Pancreas (tissue), 10 donors: ENCODE measurements at regions not wholly inside any gene's neighbourhood (a gene's known extent, or its start where the extent isn't known, plus 50 kb on each side); places are given as distances from the start of the nearest gene placed in this dataset.

Experiments
- ATAC-seq, 4 donors: fragments of 200-7000 bp; cut with Tn5 transposase; one replicate each; pipeline versions ENCODE4 v1.8.0 to v1.9.1; 2020; ENCODE audit warnings: mild to moderate bottlenecking in 4 of 4, moderate library complexity in 4 of 4
- DNase-seq, 6 donors: peaks; one replicate each; pipeline ENCODE4 v3.0.0-alpha.2; 2020
- FAIRE-seq: peaks from 2 replicates; lab custom pipeline; 2012; peaks lifted over from hg19 to GRCh38; lab: Jason Lieb, UNC
- H3K27ac ChIP-seq, 4 donors: fragments of 200-600 bp; sonication (generic); 1 replicate in 3 of 4; 2 replicates in 1 of 4; pipeline versions ENCODE4 v1.5.0 to v1.8.0; 2020
- H3K27me3 ChIP-seq, 4 donors: fragments of 200-600 bp; one replicate each; pipeline ENCODE4 v1.8.0; 2021
- H3K36me3 ChIP-seq, 3 donors: fragments of 200-600 bp; sonication (generic) in 1 of 3; one replicate each; pipeline versions ENCODE4 v1.5.0 to v1.8.0; 2020 to 2021
- H3K4me1 ChIP-seq, 3 donors: fragments of 200-600 bp; one replicate each; pipeline ENCODE4 v1.8.0; 2021
- H3K4me3 ChIP-seq, 4 donors: fragments of 200-600 bp; sonication (generic) in 2 of 4; one replicate each; pipeline versions ENCODE4 v1.5.0 to v1.8.0; 2020 to 2021
- H3K9me3 ChIP-seq, 4 donors: fragments of 200-600 bp; one replicate each; pipeline ENCODE4 v1.8.0; 2021
- WGBS, 2 donors: extraction: QIAGEN DNeasy Blood & Tissue Kit; methylation state at CpG; one replicate each; pipeline ENCODE4 v1.1.7; 2013; 5-methylcytosine and 5-hydroxymethylcytosine counted together
- intact Hi-C, 3 donors: fragments of 100-400 bp; cut with DNase I; formaldehyde crosslinking; loops; one replicate each; pipeline versions ENCODE4 v1.11.1 to v1.14.2; 2022
- TF ChIP-seq, protein P1 (sequence below), 4 donors: fragments of 200-600 bp; sonication (generic) in 3 of 4; IDR thresholded peaks; one replicate each; pipeline versions ENCODE4 v1.5.0 to v1.8.0; 2021; ENCODE audit warnings: antibody characterized with exemption in 4 of 4
- donor health status: healthy with polysubstance abuse.
- donor health status: DM: no; HTN: no; CAD: no; lungs with moderate emphysema.
- donor health status: DM: no; HTN: no; CAD: no.
- donor health status: control.
- donor health status: control.
- donor health status: Bipolar disorder and iron deficiency.
- donor health status: DM: yes; HTN: yes; CAD: no.
- donor health status: DM: no; HTN: no; CAD: no.
- donor health status: DM: no; HTN: no; CAD: no.
- donor health status: DM: yes; HTN: yes; CAD: no.

DNA sequence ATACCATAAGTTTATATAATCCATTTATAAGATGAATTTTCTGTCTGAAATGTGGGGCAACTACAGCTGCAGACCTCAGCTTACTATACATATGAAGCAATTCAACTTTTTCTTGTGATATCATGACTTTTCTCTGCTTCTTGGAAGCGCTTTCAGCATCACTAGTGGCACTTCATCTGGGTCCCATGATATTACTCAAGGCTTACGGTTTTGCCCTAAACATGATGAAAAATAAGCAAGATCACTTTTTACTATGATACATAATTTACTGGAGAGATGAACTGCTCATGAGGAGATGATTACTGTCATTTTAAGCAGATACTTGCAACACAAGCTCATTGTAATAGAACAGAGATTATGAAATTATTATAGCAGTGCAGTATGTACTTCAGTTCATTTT, 258.0 kb upstream of the ZSWIM2 start:
- intact Hi-C loops: no loop called here
- DNase-seq (no peak), FAIRE-seq (no peak), ATAC-seq (no peak)
- TF ChIP-seq, protein P1, sequence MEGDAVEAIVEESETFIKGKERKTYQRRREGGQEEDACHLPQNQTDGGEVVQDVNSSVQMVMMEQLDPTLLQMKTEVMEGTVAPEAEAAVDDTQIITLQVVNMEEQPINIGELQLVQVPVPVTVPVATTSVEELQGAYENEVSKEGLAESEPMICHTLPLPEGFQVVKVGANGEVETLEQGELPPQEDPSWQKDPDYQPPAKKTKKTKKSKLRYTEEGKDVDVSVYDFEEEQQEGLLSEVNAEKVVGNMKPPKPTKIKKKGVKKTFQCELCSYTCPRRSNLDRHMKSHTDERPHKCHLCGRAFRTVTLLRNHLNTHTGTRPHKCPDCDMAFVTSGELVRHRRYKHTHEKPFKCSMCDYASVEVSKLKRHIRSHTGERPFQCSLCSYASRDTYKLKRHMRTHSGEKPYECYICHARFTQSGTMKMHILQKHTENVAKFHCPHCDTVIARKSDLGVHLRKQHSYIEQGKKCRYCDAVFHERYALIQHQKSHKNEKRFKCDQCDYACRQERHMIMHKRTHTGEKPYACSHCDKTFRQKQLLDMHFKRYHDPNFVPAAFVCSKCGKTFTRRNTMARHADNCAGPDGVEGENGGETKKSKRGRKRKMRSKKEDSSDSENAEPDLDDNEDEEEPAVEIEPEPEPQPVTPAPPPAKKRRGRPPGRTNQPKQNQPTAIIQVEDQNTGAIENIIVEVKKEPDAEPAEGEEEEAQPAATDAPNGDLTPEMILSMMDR (IDR thresholded peaks at IDR 0.05): no peak
- no peaks in the 10 kb centered on the region for H3K27me3 ChIP-seq
- H3K9me3 ChIP-seq: no peaks in the 10 kb centered on the region
- no peaks in the 10 kb centered on the region for H3K4me1 ChIP-seq
- no peaks in the 10 kb centered on the region for H3K36me3 ChIP-seq
- WGBS, 2 donors: 65 to 80% methylated on average over 2 of the region's 2 CpGs
- no peak overlapping the region for H3K4me3 ChIP-seq
- no peak overlapping the region for H3K27ac ChIP-seq

DNA sequence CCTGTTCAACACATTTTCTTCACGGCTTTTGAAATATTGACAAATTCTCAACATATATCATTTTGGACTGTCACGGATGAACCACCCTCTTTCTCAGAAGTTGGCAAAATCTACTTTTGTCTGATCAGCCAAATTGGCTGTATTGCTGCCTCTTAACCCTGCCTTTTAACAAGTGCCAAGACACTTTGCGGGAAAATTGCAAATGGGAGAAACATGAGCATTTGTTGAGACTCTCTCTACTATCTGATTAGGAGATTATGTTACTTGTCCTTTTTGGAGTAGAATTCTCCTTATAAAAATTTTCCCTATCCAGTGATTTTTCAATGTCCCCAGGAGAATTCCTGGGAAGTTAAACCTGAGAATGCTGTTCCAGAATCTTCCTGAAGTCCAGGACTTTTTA, 256.2 kb upstream of the ZSWIM2 start:
- DNase-seq: no peak
- H3K4me3 ChIP-seq: no peak overlapping the region
- intact Hi-C loops: no loop called here
- no peaks in the 10 kb centered on the region for H3K4me1 ChIP-seq
- TF ChIP-seq, protein P1 (IDR thresholded peaks at IDR 0.05): no peak
- H3K36me3 ChIP-seq: no peaks in the 10 kb centered on the region
- no peak overlapping the region for H3K27ac ChIP-seq
- H3K9me3 ChIP-seq: no peaks in the 10 kb centered on the region
- no peak for ATAC-seq
- 61 to 77% methylated on average over 3 of the region's 3 CpGs for WGBS, 2 donors
- no peaks in the 10 kb centered on the region for H3K27me3 ChIP-seq
- no peak for FAIRE-seq

DNA sequence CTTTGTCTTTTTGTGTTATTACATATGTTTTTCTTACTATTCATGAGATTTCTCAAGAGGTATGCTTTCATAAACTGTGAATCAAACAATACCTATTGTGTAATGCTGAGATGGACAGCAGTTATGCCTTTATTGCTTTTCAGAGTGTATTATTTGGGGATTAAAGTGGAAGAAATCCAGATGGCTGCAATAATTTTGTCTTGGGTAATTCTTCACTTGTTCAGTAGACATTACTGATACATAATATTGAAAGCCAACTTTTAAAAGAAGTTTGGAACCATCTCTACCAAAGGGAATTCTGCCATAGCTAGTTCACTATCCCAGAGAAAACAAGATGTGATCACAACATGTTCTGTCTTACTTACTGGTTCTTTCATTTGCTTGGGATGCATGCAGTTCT, 253.4 kb upstream of the ZSWIM2 start:
- TF ChIP-seq, protein P1 (IDR thresholded peaks at IDR 0.05): no peak
- Histone ChIP-seq H3K4me3 (no peak overlapping the region), H3K27me3 (no peaks in the 10 kb centered on the region), H3K4me1 (no peaks in the 10 kb centered on the region), H3K9me3 (no peaks in the 10 kb centered on the region), H3K27ac (no peak overlapping the region), H3K36me3 (no peaks in the 10 kb centered on the region)
- no peak for DNase-seq
- no peak for ATAC-seq
- intact Hi-C loops: no loop called here
- FAIRE-seq: no peak

DNA sequence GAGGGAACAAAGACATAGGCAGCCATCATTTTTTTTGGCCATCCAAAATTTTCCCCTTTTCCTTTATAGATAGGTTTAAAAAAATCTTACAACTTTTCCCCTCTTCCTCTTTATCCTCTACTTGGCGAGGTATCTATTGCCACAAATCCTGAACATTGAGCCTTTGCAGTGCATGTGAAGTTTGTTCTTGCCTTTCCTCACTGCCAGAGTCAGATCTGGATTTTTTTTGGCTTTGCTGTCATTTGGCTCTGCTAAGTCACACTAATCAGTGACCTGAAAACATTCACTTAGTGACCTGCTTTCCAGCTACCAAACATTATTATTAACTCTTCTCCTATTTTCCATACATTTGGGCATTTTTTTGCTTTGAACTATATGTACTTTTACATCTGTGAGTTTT, 249.2 kb upstream of the ZSWIM2 start:
- H3K4me3 ChIP-seq: no peak overlapping the region
- H3K27me3 ChIP-seq: no peaks in the 10 kb centered on the region
- no peak overlapping the region for H3K27ac ChIP-seq
- intact Hi-C loops: no loop called here
- FAIRE-seq: no peak
- H3K4me1 ChIP-seq: no peaks in the 10 kb centered on the region
- no peaks in the 10 kb centered on the region for H3K36me3 ChIP-seq
- TF ChIP-seq, protein P1 (IDR thresholded peaks at IDR 0.05): no peak
- no peak for DNase-seq
- H3K9me3 ChIP-seq: no peaks in the 10 kb centered on the region
- WGBS, 2 donors: 48 to 52% methylated on average over 1 of the region's 1 CpG
- ATAC-seq: no peak

DNA sequence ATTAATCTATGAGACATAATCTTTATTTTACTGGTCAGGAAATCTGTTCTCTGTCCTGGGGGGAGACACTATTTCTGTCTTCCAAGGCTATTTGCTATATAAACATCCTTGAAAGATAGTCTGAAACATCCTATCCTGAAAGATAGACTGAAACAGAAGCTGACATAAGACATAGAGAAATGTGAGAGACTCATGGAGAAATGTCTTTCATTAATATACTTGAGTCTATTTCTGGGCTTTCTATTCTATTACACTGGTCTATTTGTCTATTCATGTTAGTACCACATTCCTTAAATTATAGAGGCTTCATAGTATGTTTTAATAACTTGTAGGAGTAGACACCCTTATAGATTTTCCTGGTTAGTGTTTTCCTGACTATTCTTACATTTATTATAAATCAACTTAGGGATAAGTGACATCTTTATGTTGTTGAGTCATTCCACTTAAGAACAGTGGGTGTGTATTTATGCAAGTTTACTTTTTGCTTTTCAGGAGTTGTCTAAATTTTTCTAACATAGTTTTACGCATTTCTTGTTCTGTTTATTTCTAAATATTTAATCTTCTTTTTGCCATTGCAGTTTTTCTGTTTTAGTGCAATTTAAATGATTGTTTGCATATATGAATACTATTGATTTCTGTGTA, 244.9 kb upstream of the ZSWIM2 start:
- Histone ChIP-seq H3K4me3 (no peak overlapping the region), H3K36me3 (no peaks in the 10 kb centered on the region), H3K27ac (no peak overlapping the region), H3K9me3 (no peaks in the 10 kb centered on the region), H3K27me3 (no peaks in the 10 kb centered on the region), H3K4me1 (no peaks in the 10 kb centered on the region)
- TF ChIP-seq, protein P1 (IDR thresholded peaks at IDR 0.05): no peak
- DNase-seq (no peak), ATAC-seq (no peak), FAIRE-seq (no peak)
- WGBS, 2 donors: 66 to 80% methylated on average over 1 of the region's 1 CpG
- intact Hi-C loops: no loop called here
